Peyer's patch (tissue), 4 donors: ENCODE measurements at regions not wholly inside any gene's neighbourhood (a gene's known extent, or its start where the extent isn't known, plus 50 kb on each side); places are given as distances from the start of the nearest gene placed in this dataset.

ENCODE experiments used
- DNase-seq, 3 donors: peaks; one replicate each; pipeline ENCODE4 v3.0.0-alpha.2; 2017 to 2019
- H3K27ac ChIP-seq, 4 donors: fragments of 200-600 bp; sonication (generic); one replicate each; pipeline ENCODE4 v1.5.1; 2016 to 2019
- H3K27me3 ChIP-seq, 2 donors: fragments of 200-600 bp; sonication (generic); one replicate each; pipeline ENCODE4 v1.5.1; 2019
- H3K36me3 ChIP-seq, 3 donors: fragments of 200-600 bp; sonication (generic); one replicate each; pipeline ENCODE4 v1.5.1; 2016 to 2019
- H3K4me1 ChIP-seq, 4 donors: fragments of 200-600 bp; sonication (generic); one replicate each; pipeline ENCODE4 v1.5.1; 2016 to 2019
- H3K4me3 ChIP-seq, 4 donors: fragments of 200-600 bp; sonication (generic); 1 replicate in 3 of 4; 2 replicates in 1 of 4; pipeline ENCODE4 v1.5.1; 2016 to 2019; ENCODE audit warnings: mild to moderate bottlenecking in 1 of 4
- H3K9me3 ChIP-seq, 4 donors: fragments of 200-600 bp; sonication (generic); one replicate each; pipeline ENCODE4 v1.5.1; 2016 to 2019; ENCODE audit warnings: mild to moderate bottlenecking in 1 of 4
- CTCF ChIP-seq, 6 experiments: fragments of 450-650 bp in 4 of 6; fragments of 200-600 bp in 2 of 6; sonication (generic) in 1 of 6; IDR thresholded peaks; one replicate each; pipeline ENCODE4 v1.5.1; 2017 to 2019; ENCODE audit warnings: antibody characterized with exemption in 6 of 6, mild to moderate bottlenecking in 3 of 6, moderate library complexity in 1 of 6
- POLR2A ChIP-seq, 2 donors: fragments of 450-650 bp; IDR thresholded peaks; one replicate each; pipeline ENCODE4 v1.5.1; 2017; ENCODE audit warnings: antibody characterized with exemption in 2 of 2, mild to moderate bottlenecking in 2 of 2, moderate library complexity in 2 of 2

- Histone ChIP-seq H3K4me3 (no peak overlapping the region), H3K27ac (no peak overlapping the region), H3K27me3 (no peaks in the 10 kb centered on the region), H3K36me3 (no peaks in the 10 kb centered on the region), H3K9me3 (no peaks in the 10 kb centered on the region), H3K4me1 (no peaks in the 10 kb centered on the region)
- no peak for TF ChIP-seq POLR2A (IDR thresholded peaks at IDR 0.05)
- no peak for TF ChIP-seq CTCF (IDR thresholded peaks at IDR 0.05)
- no peak for DNase-seq
Observed at GRCh38 chr5:167797933-167798332, 493.5 kb upstream of the WWC1 start.

- no peak overlapping the region for H3K4me3 ChIP-seq
- no peaks in the 10 kb centered on the region for H3K27me3 ChIP-seq
- H3K36me3 ChIP-seq = no peaks in the 10 kb centered on the region
- H3K4me1 ChIP-seq = no peaks in the 10 kb centered on the region
- no peak overlapping the region for H3K27ac ChIP-seq
- no peaks in the 10 kb centered on the region for H3K9me3 ChIP-seq
- DNase-seq = no peak
- TF ChIP-seq POLR2A (IDR thresholded peaks at IDR 0.05) = no peak
- no peak for TF ChIP-seq CTCF (IDR thresholded peaks at IDR 0.05)
Observed at GRCh38 chr5:167798448-167798847, 493.0 kb upstream of the WWC1 start.

GRCh38 chr5:167800427-167800826 is 491.0 kb upstream of the WWC1 start:
- TF ChIP-seq POLR2A (IDR thresholded peaks at IDR 0.05) = no peak
- TF ChIP-seq CTCF (IDR thresholded peaks at IDR 0.05) = no peak
- no peaks in the 10 kb centered on the region for H3K27me3 ChIP-seq
- no peaks in the 10 kb centered on the region for H3K9me3 ChIP-seq
- H3K4me3 ChIP-seq = no peak overlapping the region
- no peaks in the 10 kb centered on the region for H3K4me1 ChIP-seq
- no peak overlapping the region for H3K27ac ChIP-seq
- DNase-seq = no peak
- H3K36me3 ChIP-seq = no peaks in the 10 kb centered on the region

GRCh38 chr5:167801999-167802398 is 489.4 kb upstream of the WWC1 start:
- Histone ChIP-seq H3K9me3 (no peaks in the 10 kb centered on the region), H3K36me3 (no peaks in the 10 kb centered on the region), H3K4me3 (no peak overlapping the region), H3K4me1 (no peaks in the 10 kb centered on the region), H3K27ac (no peak overlapping the region), H3K27me3 (no peaks in the 10 kb centered on the region)
- TF ChIP-seq POLR2A (IDR thresholded peaks at IDR 0.05) = no peak
- TF ChIP-seq CTCF (IDR thresholded peaks at IDR 0.05) = no peak
- DNase-seq = no peak

- H3K4me1 ChIP-seq = no peaks in the 10 kb centered on the region
- no peak overlapping the region for H3K4me3 ChIP-seq
- no peak for DNase-seq
- no peaks in the 10 kb centered on the region for H3K36me3 ChIP-seq
- no peak overlapping the region for H3K27ac ChIP-seq
- H3K27me3 ChIP-seq = no peaks in the 10 kb centered on the region
- no peak for TF ChIP-seq POLR2A (IDR thresholded peaks at IDR 0.05)
- TF ChIP-seq CTCF (IDR thresholded peaks at IDR 0.05) = no peak
- H3K9me3 ChIP-seq = no peaks in the 10 kb centered on the region
Observed at GRCh38 chr5:167802755-167803431, 488.6 kb upstream of the WWC1 start.
